Caki2 (cell line): ENCODE measurements at regions not wholly inside any gene's neighbourhood (a gene's known extent, or its start where the extent isn't known, plus 50 kb on each side); places are given as distances from the start of the nearest gene placed in this dataset.
"Not testable (repeated sequence)": the region's sequence is repeated elsewhere in the genome, so short reads cannot be mapped to it uniquely, and the experiment has no call there.

ENCODE experiments used
- DNase-seq: peaks from one replicate; pipeline ENCODE4 v3.0.0-alpha.2; 2015; ENCODE audit warnings: low read depth
- in situ Hi-C: cut with HindIII; loops from 2 replicates; pipeline ENCODE4 v1.10.0; 2016; ENCODE audit warnings: low sequenced_read_pairs, low pct_unique_long_range_greater_than_20kb, mixed read lengths

- in situ Hi-C loops, result no loop called here
- DNase-seq, result peak; percentile 47
Measured at GRCh38 chr1:79193211-79194079, 186.9 kb upstream of the ADGRL4 start.

GRCh38 chr1:79190074-79190473, 183.5 kb upstream of the ADGRL4 start:
- in situ Hi-C loops, result no loop called here
- DNase-seq, result no peak

GRCh38 chr1:79188337-79188736, 181.8 kb upstream of the ADGRL4 start:
- in situ Hi-C loops, result no loop called here
- DNase-seq, result no peak

- in situ Hi-C loops, result no loop called here
- no peak for DNase-seq
Measured at GRCh38 chr1:79186260-79186659, 179.7 kb upstream of the ADGRL4 start.

- no peak for DNase-seq
- in situ Hi-C loops, result no loop called here
Measured at GRCh38 chr1:79177844-79178243, 171.3 kb upstream of the ADGRL4 start.

- no peak for DNase-seq
- in situ Hi-C loops, result no loop called here
Measured at GRCh38 chr1:79161077-79161476, 154.5 kb upstream of the ADGRL4 start.

GRCh38 chr1:79155991-79156390, 149.5 kb upstream of the ADGRL4 start:
- no peak for DNase-seq
- in situ Hi-C loops, result no loop called here

- DNase-seq, result no peak
- in situ Hi-C loops, result no loop called here
Measured at GRCh38 chr1:79151006-79151796, 144.7 kb upstream of the ADGRL4 start.

- DNase-seq, result no peak
- in situ Hi-C loops, result no loop called here
Measured at GRCh38 chr1:79150576-79150975, 144.0 kb upstream of the ADGRL4 start.

GRCh38 chr1:79138227-79138626, 131.7 kb upstream of the ADGRL4 start:
- in situ Hi-C loops, DNase-seq: not testable (repeated sequence)

GRCh38 chr1:79133774-79134364, 127.3 kb upstream of the ADGRL4 start:
- in situ Hi-C loops, result no loop called here
- DNase-seq, result no peak

- in situ Hi-C loops, result no loop called here
- no peak for DNase-seq
Measured at GRCh38 chr1:79131626-79132025, 125.1 kb upstream of the ADGRL4 start.

- in situ Hi-C loops, result no loop called here
- DNase-seq, result no peak
Measured at GRCh38 chr1:79129914-79130313, 123.4 kb upstream of the ADGRL4 start.

- in situ Hi-C loops, result no loop called here
- peak; percentile 15 for DNase-seq
Measured at GRCh38 chr1:79128722-79129121, 122.2 kb upstream of the ADGRL4 start.

GRCh38 chr1:79124756-79125155, 118.2 kb upstream of the ADGRL4 start:
- no peak for DNase-seq
- in situ Hi-C loops, result no loop called here

GRCh38 chr1:79122521-79122920, 116.0 kb upstream of the ADGRL4 start:
- in situ Hi-C loops, result no loop called here
- no peak for DNase-seq

GRCh38 chr1:79117376-79117775, 110.8 kb upstream of the ADGRL4 start:
- in situ Hi-C loops, result no loop called here
- DNase-seq, result no peak

GRCh38 chr1:79113836-79114235, 107.3 kb upstream of the ADGRL4 start:
- in situ Hi-C loops, result no loop called here
- DNase-seq, result no peak

GRCh38 chr1:79110749-79111148, 104.2 kb upstream of the ADGRL4 start:
- no peak for DNase-seq
- in situ Hi-C loops, result no loop called here
